NCI-H1105 (cell line): ENCODE measurements at regions not wholly inside any gene's neighbourhood (a gene's known extent, or its start where the extent isn't known, plus 50 kb on each side); places are given as distances from the start of the nearest gene placed in this dataset.
"Not testable (repeated sequence)": the region's sequence is repeated elsewhere in the genome, so short reads cannot be mapped to it uniquely, and the experiment has no call there.

Experiments
- DNase-seq: peaks from one replicate; lab custom pipeline; 2025; lab: John Stamatoyannopoulos, UW

- not testable (repeated sequence) for DNase-seq
Observed at GRCh38 chr1:206312274-206312665, 108.9 kb downstream of the SRGAP2 start.

GRCh38 chr1:206314951-206315636 is 111.8 kb downstream of the SRGAP2 start:
- DNase-seq = not testable (repeated sequence)

GRCh38 chr1:206316901-206317300 is 113.6 kb downstream of the SRGAP2 start:
- not testable (repeated sequence) for DNase-seq

GRCh38 chr1:206317878-206318514 is 114.7 kb downstream of the SRGAP2 start:
- not testable (repeated sequence) for DNase-seq

- not testable (repeated sequence) for DNase-seq
Observed at GRCh38 chr1:206320227-206320626, 116.9 kb downstream of the SRGAP2 start.

- DNase-seq = not testable (repeated sequence)
Observed at GRCh38 chr1:206326159-206326939, 123.0 kb downstream of the SRGAP2 start.

GRCh38 chr1:206331597-206331996 is 128.3 kb downstream of the SRGAP2 start:
- DNase-seq = not testable (repeated sequence)

GRCh38 chr1:206333316-206333715 is 130.0 kb downstream of the SRGAP2 start:
- DNase-seq = not testable (repeated sequence)

- not testable (repeated sequence) for DNase-seq
Observed at GRCh38 chr1:206333897-206334296, 130.6 kb downstream of the SRGAP2 start.

GRCh38 chr1:206334481-206334880 is 131.1 kb downstream of the SRGAP2 start:
- peak; percentile 42 for DNase-seq

GRCh38 chr1:206335162-206335561 is 131.8 kb downstream of the SRGAP2 start:
- DNase-seq = not testable (repeated sequence)

GRCh38 chr1:206335875-206336846 is 132.8 kb downstream of the SRGAP2 start:
- not testable (repeated sequence) for DNase-seq

- not testable (repeated sequence) for DNase-seq
Observed at GRCh38 chr1:206337024-206337423, 133.3 kb upstream of the IKBKE start.

GRCh38 chr1:206350493-206351275 is 119.6 kb upstream of the IKBKE start:
- not testable (repeated sequence) for DNase-seq

GRCh38 chr1:206351276-206352052 is 118.8 kb upstream of the IKBKE start:
- not testable (repeated sequence) for DNase-seq

GRCh38 chr1:206356310-206356709 is 114.0 kb upstream of the IKBKE start:
- not testable (repeated sequence) for DNase-seq

GRCh38 chr1:206357962-206358361 is 112.3 kb upstream of the IKBKE start:
- not testable (repeated sequence) for DNase-seq

- not testable (repeated sequence) for DNase-seq
Observed at GRCh38 chr1:206358771-206359170, 111.5 kb upstream of the IKBKE start.

GRCh38 chr1:206359377-206359776 is 110.9 kb upstream of the IKBKE start:
- not testable (repeated sequence) for DNase-seq
